Adrenal gland (tissue), 5 donors: ENCODE measurements at regions not wholly inside any gene's neighbourhood (a gene's known extent, or its start where the extent isn't known, plus 50 kb on each side); places are given as distances from the start of the nearest gene placed in this dataset.
"Not testable (repeated sequence)": the region's sequence is repeated elsewhere in the genome, so short reads cannot be mapped to it uniquely, and the experiment has no call there.

Source experiments
- POLR2A ChIP-seq, 2 donors: fragments of 450-650 bp; IDR thresholded peaks; one replicate each; pipeline ENCODE4 v1.6.1; 2017; ENCODE audit warnings: antibody characterized with exemption in 2 of 2, mild to moderate bottlenecking in 2 of 2, moderate library complexity in 1 of 2
- TF ChIP-seq, protein P1 (sequence below), 6 experiments: fragments of 450-650 bp in 4 of 6; fragments of 200-600 bp in 2 of 6; sonication (generic) in 1 of 6; IDR thresholded peaks; 1 replicate in 5 of 6; 2 replicates in 1 of 6; pipeline versions ENCODE4 v1.5.1 to v1.8.0; 2016 to 2021; ENCODE audit warnings: antibody characterized with exemption in 6 of 6, mild to moderate bottlenecking in 2 of 6, moderate library complexity in 1 of 6
- donor health status: DM: no; HTN: no; CAD: no.

DNA sequence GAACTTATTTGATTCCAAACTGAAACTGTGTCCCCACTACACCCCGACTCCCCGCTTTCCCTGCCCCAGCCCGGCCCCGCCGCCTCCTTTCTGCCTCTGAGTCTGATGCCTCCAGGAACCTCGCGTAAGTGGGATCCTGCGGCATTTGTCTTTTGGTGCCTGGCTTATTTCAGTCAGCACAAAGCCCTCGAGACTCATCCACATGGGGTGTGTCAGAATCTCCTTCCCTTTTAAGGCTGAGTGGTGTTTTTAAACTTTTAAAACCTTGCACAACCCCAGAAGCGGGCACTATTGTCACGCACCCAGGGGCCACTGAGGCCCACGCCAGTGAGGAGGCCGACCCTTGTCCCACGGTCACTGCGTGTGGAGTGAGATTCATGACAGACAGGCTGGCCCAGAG is 206.9 kb downstream of the NPIPB11 start:
- TF ChIP-seq, protein P1, sequence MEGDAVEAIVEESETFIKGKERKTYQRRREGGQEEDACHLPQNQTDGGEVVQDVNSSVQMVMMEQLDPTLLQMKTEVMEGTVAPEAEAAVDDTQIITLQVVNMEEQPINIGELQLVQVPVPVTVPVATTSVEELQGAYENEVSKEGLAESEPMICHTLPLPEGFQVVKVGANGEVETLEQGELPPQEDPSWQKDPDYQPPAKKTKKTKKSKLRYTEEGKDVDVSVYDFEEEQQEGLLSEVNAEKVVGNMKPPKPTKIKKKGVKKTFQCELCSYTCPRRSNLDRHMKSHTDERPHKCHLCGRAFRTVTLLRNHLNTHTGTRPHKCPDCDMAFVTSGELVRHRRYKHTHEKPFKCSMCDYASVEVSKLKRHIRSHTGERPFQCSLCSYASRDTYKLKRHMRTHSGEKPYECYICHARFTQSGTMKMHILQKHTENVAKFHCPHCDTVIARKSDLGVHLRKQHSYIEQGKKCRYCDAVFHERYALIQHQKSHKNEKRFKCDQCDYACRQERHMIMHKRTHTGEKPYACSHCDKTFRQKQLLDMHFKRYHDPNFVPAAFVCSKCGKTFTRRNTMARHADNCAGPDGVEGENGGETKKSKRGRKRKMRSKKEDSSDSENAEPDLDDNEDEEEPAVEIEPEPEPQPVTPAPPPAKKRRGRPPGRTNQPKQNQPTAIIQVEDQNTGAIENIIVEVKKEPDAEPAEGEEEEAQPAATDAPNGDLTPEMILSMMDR (IDR thresholded peaks at IDR 0.05) = not testable (repeated sequence)
- TF ChIP-seq POLR2A (IDR thresholded peaks at IDR 0.05) = not testable (repeated sequence)
